T-helper 9 cell (primary cell): ENCODE measurements at regions not wholly inside any gene's neighbourhood (a gene's known extent, or its start where the extent isn't known, plus 50 kb on each side); places are given as distances from the start of the nearest gene placed in this dataset.
"Not testable (repeated sequence)": the region's sequence is repeated elsewhere in the genome, so short reads cannot be mapped to it uniquely, and the experiment has no call there.

Experiments
- DNase-seq: peaks from one replicate; pipeline ENCODE4 v3.0.0-alpha.2; 2020

GRCh38 chr12:89289720-89290119 is 62.6 kb downstream of the DUSP6 start:
- DNase-seq: no peak

GRCh38 chr12:89288959-89289358 is 63.3 kb downstream of the DUSP6 start:
- no peak for DNase-seq

- DNase-seq: no peak
These were observed 65.8 kb downstream of the DUSP6 start for GRCh38 chr12:89286501-89286900.

DNA sequence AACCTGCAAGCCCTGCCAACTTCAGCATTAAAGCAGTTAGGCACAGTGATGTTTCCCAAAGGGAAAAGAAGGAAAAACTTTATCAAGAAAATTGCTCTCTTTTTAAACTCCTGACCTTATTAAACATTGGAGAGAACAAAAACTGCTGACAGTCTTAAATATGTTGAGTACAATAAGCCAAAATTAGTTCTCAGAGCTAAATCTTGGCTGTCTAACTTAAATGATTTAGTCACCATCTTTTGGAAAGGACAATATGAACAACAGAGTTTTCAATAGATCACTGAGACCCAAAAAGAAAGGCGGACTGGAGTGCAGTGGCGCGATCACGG is 70.8 kb downstream of the DUSP6 start:
- no peak for DNase-seq

DNA sequence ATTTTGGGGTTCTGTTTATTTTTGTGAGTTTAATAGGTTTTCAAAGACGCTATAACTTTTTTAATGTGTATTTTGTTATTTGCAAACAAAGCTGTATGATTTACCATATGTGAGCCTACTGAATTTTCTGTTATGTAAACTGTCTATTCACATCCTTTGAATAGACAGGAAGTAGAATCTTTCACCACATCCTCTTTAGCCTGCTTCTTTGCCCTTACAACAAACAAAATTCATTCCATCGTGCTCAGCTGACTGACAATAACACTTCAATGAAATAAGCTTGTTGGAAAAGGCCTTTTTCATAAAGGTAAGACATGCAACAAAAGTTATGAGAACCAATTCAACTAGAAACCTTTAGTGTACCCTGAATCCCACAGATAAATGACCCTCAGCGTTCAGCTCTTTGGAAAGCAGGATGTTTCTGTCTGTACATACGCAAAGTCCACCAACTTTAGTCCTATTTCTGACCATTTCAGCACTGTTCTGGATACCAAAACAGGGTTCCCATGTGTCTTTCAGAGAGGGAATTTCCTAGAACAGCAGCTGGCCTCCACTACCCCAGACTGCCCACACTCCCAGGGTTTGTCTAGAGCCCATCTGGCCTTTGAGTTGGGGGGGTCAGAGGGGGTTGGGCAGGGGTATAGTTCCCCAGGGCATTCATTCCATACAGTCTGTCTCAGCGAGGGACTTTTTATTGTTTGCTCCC is 71.3 kb downstream of the DUSP6 start:
- no peak for DNase-seq

- DNase-seq: no peak
These were observed 72.8 kb downstream of the DUSP6 start for GRCh38 chr12:89279499-89279898.

DNA sequence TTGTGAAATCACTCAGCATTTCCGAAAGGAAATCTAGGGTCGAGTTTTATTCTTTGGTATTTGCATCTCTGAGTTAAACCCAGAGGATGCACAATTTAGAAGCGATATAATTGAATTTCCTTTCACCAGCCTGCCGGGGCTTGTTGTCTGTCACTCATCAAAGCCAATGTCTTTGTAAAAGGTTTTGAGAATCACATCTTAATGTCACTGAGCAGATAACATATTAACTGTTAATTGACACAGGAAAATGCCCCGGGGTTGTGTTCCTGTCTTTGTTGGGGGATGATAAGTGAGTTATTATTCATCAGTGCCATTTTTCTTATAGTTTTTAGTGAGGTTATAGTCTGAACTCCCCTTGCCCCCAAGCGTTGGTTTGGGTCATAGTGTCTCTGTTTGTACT is 73.4 kb downstream of the DUSP6 start:
- no peak for DNase-seq

- no peak for DNase-seq
These were observed 74.1 kb downstream of the DUSP6 start for GRCh38 chr12:89278169-89278568.

GRCh38 chr12:89276860-89277259 is 75.4 kb downstream of the DUSP6 start:
- DNase-seq: no peak

- DNase-seq: no peak
These were observed 78.8 kb downstream of the DUSP6 start for GRCh38 chr12:89273525-89273924.

DNA sequence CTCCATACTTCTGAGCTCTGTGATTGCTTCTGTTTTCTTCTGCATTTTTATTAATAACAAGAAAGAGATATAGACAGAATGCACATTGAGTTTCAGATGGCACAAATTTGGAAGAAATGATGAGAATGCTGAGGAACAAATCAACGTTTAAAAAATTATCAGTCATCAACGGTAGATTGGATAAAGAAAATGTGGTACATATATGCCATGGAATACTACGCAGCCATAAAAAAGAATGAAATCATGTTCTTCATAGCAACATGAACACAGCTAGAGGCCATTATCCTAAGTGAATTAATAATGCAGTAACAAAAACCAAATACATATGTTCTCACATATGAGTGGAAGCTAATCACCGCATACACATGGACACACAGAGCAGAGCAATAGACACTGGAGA is 81.8 kb downstream of the DUSP6 start:
- no peak for DNase-seq

- no peak for DNase-seq
These were observed 83.1 kb downstream of the DUSP6 start for GRCh38 chr12:89269174-89269573.

DNA sequence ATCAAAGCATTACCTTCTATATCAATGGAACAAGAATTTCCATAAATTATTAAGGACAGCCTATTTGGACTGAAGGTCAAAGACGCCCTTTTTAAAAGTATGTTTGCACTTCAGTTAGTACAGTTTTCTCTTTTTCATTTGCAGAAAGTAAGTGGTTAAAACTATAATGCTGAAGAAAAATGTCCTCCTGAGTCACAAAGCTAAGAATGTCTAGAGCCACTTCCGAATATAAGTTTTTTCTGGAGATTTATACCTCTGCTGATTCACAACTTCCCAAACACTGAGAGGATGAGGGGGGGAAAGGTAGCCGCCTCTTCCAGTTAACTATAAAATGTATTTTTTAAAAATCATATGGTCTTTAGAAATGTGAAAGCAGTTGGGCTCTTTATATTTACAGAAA is 84.9 kb downstream of the DUSP6 start:
- no peak for DNase-seq

DNA sequence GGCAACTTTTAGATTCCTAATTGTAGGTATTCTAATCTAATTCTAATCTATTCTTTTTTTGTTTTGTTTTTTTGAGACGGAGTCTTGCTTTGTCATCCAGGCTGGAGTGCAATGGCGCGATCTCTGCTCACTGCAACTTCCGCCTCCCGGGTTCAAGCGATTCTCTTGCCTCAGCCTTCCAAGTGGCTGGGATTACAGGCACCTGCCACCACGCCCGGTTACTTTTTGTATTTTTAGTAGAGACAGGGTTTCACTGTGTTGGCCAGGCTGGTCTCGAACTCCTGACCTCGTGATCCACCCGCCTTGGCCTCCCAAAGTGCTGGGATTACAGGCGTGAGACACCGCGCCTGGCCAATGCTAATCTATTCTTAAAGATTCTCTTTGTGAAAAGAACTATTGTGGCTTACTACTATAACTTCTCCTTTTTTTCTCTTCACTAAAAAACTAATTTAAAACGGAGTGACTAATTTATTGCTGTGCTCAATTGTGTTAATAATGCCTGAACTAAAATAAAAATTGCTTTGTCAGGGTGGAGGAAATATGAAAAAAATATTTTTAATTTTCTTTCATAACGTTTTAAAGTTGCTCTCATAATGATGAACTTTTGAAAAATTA is 85.6 kb downstream of the DUSP6 start:
- not testable (repeated sequence) for DNase-seq

DNA sequence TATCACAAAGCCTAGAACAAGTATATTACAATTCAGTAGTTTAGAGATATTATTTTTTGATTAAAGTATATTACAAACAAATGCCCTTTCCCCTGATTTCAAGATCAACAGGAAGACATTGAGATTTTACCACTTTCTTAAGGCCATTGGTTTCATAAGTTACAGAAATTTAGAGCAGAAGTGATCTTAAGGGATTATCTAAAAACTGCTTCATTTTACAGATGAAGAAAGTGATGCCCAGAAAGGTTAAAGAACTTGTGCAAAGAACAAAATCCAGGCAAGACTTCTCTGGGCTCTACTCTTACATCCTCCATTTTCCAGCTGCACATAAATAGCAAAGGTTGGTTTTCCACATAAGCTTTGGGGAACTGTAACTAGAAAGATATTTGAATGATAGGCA is 87.5 kb downstream of the DUSP6 start:
- DNase-seq: no peak

DNA sequence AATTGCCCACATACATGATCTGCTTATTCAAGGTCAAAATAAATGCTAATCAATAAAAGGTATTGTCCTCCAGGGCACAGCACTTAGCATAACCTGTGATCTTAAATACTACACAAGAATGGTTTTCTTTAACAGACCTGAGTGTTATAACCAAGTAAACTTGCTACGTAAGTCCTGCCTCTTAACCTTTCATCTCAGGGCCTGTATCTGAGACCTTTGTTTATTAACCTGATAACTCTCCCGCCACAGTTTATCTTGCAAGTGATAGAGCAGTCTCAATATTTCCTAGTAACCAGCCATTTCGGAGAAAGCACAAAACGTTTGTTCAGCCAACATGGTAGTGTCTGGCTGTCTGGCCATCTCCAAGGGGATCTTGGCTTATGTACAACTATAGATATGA is 88.4 kb downstream of the DUSP6 start:
- no peak for DNase-seq

DNA sequence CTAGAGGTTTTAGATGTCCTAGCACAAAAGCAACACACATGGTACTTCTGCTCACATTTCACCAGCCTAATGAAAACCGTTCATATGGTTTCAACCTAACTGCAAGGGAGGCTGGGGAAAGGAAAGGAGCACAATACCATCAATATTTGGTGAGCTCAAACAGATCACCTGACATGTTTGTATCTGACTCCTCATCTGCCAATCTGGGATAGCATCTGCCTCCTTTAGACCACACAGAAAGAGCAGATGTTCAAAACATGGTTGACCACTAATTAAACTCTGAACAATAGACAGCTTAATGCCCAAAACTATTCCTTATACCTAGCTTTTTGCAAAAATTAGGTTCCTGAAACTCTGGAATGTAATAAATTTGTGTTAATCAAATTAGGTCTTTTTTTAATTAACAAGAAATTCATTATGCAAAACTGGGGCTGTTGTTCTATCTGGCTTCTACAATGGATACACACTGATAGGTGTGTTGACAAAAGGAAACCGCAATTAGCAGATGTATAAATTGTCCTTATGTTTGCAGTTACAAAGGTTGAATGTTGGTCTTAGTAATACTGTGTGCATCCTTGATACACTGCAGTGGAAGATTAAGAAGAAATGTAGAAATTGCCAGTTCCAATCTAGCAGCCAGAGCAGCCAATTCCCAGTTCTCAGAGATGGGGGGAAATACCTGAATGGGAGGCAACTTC is 89.3 kb downstream of the DUSP6 start:
- DNase-seq: no peak

DNA sequence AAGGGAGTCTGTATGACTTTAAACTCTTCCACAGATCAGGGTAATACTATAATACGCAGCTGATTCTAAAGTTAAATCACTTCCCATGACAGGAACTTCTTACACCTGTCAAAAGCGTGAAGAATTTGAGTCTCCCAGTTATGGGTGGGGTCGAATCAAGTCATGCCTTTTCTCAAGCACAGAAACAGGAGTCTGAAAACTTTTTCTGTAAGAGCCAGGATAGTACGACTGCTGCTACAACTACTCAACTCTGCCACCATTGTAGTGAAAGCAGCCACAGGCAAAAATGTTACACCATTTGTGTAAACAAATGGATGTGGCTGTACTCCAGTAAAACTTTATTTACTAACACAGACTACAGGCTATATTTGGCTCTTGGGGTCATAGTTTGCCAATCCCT is 90.3 kb downstream of the DUSP6 start:
- no peak for DNase-seq

DNA sequence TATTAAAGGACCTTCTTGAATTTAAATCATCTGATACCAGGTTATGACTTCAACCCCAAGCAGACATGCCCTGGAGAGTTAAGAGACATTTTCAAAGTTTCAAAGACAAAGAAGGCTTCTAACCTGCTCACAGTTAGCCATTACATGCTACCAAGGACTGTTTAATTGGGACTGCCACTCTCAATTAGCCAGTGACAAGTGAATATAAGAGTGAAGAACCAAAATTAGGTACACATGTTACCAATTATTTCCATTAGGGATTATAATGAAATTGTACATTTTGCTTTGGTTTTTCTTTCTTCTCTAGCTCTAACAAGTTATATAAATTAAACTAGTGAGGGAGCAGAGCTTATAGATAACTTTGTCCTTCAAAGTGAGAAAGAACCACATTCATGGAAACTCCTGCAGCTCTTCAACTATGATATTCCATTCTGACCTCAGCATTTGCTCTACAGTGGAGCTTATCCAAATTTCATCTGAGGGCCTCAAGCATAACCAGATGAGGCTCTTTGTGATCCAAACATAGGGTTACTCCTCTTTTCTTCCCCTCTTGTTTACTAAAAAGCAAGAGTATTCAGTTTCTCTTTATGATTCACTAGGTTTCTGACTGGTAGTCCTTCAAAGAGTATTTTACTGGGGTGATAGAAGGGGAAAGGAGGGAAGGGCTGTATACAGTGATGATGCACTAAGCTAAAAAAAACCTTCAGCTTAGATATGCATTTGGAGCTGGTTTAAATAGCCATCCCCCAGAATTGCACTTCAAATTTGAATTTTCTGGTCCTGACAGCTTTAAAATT is 91.3 kb downstream of the DUSP6 start:
- no peak for DNase-seq

- DNase-seq: no peak
These were observed 92.5 kb downstream of the DUSP6 start for GRCh38 chr12:89259821-89260220.

DNA sequence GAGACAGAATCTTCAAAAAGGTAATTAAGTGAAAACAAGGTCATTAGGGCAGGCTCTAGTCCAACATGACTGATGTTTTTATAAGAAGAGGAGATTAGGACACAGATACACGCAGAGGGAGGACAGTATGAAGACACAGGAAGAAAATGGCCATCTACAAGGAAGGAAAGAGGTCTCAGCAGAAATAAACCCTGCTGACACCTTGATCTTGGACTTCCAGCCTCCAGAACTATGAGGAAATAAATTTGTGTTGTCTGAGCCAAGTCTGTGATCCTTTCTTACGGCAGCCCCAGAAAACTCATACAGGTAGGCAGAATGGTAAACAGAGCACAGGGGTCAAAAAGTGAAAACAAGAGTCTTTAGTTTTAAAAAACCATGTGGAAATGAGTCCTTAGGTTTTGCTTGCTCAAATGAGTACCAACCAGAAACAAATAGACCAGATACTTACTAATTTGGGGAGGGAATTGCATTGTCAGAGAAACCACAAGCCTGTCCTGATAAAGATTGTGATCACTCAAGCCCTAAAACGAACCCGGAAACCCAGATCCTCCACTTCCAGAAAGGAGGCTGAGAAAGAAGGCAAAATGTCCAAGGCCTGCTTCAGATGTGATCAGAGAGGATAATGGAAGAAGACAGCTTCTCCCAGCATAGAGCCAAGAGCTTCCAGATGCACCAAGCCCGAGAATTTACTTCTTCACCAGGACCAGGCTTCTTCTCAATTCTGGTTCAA is 93.9 kb downstream of the DUSP6 start:
- no peak for DNase-seq

DNA sequence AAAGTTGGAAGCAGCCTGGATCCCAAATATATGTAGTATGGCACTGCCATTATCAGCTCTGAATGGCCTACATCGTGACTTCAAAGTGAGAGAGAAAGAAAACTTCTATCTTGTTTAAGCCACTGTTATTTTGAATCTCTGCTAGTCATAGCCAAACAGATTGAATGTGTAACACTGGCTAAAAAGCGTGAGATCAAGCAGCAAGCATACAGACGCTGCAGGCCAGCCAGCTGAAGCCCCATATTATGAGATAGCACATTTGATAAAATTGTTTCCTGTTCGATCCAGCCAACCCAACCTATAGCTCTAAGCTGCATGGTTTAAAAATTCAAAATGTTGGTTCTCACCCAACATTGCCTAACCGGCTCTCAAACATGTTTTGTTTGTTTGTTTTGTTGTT is 95.0 kb downstream of the DUSP6 start:
- DNase-seq: no peak

GRCh38 chr12:89256060-89256459 is 96.2 kb downstream of the DUSP6 start:
- no peak for DNase-seq
